Cerebellar nuclear complex (tissue), 1 donor: ENCODE measurements at regions not wholly inside any gene's neighbourhood (a gene's known extent, or its start where the extent isn't known, plus 50 kb on each side); places are given as distances from the start of the nearest gene placed in this dataset.
"Not testable (repeated sequence)": the region's sequence is repeated elsewhere in the genome, so short reads cannot be mapped to it uniquely, and the experiment has no call there.

ENCODE experiments used
- DNase-seq, 2 experiments: peaks; one replicate each; lab custom pipeline; 2025; lab: John Stamatoyannopoulos, UW

DNA sequence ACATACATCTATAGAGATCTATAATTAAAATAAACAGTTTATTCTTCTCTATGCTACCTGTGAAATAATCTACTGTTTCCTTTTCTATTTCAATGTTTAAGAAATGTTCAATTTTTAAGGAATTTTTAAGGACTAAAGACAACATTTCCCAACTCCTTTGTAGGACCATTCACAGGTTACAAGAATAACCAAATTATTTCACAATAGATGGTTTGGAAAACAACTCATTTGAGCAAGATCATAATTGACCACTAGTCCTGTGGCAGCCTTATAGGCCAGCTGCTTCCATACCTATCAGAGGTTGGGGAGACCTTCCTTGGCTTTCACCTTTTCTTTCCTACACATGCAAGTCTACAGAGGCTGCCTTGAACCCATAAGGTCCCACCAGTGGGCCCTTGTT lies 193.7 kb downstream of the TTC39B start:
- DNase-seq, result no peak

DNA sequence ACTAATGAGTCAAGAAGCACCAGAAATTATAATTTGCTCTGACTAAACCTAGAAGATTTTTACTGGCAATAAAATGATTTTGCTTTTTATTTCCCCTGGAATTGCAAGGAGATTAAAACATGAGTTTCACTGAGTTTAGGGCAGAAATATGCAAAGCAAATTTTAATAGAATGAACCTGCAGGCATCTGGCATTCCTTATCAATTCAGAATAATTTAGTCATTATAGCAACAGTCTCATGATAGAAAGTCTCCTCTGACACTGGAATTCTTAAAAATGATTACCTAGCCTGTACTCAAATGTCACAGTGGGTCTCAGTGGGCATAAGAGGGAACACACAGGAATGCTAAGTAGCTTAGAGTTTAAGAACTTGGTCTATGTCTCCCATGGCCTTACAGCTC lies 195.9 kb downstream of the TTC39B start:
- DNase-seq, result no peak

- peak in 1 of 2 experiments; percentile 42 for DNase-seq
These were observed 194.7 kb upstream of the FREM1 start for GRCh38 chr9:15104826-15105420.

DNA sequence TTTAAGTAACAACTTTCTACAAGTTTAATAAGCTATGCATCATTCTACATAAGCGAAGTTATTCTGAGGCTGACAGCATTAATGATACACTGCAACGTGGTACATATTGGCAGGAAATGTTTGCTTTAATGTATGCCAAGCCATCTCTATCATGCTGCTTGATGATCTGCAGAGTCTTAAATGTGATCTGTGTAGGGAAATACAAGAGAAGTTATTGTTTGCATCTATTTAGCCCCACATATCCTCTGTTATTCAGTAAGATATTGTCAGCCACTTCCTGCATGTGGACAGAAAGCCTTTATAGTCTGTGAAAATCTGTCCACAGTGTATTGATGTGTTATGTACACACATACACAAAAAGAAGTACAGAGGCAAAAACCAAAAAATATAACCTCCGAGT lies 193.1 kb upstream of the FREM1 start:
- DNase-seq, result no peak

- DNase-seq, result no peak
These were observed 190.9 kb upstream of the FREM1 start for GRCh38 chr9:15101095-15101494.

DNA sequence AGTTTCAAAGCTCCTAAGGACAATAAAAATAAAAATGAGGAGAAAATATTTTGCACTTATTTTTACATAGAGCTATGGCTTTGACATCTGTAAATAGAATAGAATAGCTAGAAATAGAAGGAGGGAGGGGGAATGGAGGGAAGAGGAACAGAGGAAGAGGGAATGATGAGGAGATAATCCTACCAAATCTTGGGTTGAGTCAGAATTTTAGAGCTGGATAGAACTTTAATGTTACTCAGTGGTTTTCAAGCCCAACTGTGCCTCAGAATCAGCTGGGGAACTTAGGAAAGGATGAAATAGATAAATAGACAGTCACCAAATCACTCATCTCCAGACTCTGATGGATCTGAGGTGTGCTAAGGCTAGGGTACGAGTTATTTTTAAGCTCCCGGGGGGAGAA lies 190.3 kb upstream of the FREM1 start:
- no peak for DNase-seq

- no peak for DNase-seq
These were observed 186.7 kb upstream of the FREM1 start for GRCh38 chr9:15096972-15097371.

GRCh38 chr9:15086778-15087324 lies 176.6 kb upstream of the FREM1 start:
- no peak for DNase-seq

- DNase-seq, result no peak
These were observed 176.0 kb upstream of the FREM1 start for GRCh38 chr9:15086156-15086763.

GRCh38 chr9:15081021-15081753 lies 171.0 kb upstream of the FREM1 start:
- DNase-seq, result no peak

- DNase-seq, result no peak
These were observed 170.2 kb upstream of the FREM1 start for GRCh38 chr9:15080401-15080800.

DNA sequence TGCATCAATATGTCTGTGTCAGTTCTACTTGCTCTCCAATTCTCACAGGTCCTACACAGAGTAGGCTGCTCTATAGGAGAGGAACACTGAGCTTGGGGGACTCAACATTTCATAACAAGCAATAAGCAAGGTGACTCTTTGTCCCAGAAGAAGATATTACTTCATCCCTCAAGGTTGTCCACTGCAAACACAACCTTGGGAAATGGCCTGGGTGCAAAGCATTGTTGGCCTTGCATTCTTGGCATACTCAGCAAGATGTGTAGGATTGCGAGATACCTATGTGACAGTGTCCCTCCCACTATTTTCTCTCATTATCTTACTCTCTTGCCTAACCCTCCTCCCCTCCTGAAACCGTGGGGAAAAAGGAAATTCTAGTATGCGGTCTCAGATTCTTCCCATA lies 169.8 kb upstream of the FREM1 start:
- DNase-seq, result no peak

DNA sequence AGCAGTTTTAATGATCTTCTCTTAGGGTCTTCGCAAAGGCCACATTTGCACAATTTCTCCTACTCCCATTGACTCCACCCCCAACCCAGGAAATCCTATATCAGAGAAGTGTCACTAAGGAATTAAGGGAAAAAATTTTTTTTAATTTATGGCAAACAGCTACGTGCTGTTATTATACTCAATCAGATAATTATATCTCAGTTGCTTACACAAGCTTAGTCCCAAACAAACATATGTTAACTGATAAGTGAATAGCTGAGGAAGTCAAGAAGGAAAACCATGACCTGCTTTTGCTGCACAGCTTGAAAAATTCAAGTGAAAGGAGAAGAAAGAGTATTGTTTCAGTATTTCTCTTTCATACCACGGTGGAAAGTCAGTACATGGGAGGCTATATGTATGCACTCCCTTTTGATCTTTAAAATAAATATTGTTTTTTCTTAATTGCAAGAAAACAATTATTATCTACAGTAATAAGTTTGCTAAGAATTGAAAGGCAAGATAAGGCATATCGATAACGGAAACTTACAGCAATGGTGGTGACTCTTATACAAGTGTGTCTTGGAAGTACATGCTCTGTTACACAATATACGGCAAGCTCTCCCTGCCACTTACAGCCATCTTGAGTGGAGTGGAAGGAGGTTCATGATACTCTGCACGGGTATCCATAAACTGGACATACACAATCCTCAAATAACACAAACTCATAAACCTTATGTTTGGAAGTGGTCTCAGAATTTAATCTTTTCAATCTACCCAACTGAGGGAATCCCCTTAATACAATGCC lies 167.9 kb upstream of the FREM1 start:
- DNase-seq, result no peak

DNA sequence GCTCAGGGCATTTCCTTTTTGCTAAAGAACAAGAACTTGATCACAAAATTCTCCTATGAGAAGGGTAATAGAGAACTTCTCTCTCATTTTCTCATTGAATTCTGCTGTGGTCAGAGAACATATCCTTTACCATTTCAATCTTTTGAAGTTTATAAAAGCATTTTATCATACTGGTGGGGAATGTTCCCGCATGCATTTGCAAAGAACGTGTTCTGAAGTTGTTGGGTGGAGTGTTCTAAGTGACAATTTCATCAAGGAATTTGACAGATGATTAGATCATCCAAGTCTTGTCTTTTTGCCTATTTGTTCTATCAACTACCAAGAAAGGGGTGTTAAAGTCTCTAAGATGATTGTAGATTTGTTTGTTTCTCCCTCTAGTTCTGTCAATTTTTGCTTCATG lies 163.4 kb upstream of the FREM1 start:
- no peak for DNase-seq

DNA sequence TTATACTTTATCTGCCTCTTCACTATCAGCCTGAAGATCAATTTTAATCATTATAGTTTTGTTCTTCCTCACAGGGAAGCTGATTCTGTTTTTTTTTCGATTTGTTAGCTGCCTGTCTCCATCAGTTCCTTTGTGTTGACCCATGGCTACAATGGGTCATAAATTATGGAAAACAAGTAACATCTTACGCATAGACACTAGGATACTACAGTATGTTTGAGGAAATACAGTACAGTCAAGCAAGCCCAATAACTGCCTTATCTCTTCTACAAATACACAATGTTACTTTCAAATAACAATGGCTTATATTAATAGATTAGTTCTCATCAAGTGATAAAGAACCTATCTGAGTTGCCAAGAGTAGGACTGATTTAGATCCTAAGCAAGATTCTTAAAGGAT lies 160.5 kb upstream of the FREM1 start:
- DNase-seq, result no peak

DNA sequence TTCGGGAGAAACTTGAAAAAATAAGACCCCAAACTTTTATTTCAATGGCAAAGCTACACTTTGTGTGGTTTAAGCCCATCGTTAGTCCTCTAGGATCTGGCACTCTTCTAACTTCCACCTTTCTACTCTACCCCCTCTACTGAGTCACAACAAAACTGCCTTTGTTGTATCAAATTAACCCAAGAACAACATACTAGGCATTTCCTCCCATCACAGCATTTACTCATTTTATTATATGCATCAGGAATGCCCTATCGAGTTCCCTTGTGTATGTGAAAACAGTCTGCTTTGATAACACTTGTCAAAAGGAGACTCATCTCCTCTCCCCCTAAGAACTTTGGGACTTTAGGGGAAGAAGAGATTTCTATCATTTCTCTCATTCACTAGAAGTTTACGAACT lies 158.9 kb upstream of the FREM1 start:
- no peak for DNase-seq

GRCh38 chr9:15068261-15068660 lies 158.0 kb upstream of the FREM1 start:
- no peak for DNase-seq

DNA sequence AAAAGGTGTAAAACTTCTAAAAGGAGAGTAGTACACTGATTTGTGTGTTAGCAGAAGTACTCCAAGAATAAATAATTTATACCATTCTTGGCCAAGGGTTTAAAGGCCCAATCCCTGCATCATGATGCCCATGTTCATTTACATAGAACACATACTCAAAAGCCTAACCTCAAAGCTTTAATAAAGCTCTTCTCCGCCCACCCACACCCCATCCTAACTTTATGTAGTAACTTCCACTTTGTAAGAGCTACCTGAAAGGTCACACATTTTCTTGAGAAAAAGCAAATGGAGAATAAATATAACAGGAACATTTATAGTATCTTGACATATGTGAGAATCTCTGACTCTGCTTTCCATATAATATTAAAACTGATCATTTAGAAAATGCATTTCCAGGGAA lies 148.8 kb upstream of the FREM1 start:
- DNase-seq, result no peak

DNA sequence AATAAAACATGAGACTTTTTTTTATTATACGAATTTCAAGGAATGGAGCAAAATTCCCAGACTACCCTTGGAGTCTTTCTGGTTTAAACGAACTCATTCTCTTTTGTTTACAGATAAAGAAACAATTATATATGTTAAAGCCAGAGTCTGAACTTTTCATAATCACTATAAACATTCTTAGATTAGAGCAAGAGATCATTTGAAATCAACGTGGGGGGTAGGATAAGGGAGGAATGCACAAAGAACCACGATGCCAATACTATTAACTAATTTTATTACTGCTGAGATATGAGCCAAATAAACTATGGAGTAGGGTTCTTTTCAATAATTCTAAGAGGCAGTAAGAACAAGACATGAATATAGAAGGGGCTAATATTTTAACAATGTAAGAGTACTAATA lies 148.0 kb upstream of the FREM1 start:
- DNase-seq, result no peak

DNA sequence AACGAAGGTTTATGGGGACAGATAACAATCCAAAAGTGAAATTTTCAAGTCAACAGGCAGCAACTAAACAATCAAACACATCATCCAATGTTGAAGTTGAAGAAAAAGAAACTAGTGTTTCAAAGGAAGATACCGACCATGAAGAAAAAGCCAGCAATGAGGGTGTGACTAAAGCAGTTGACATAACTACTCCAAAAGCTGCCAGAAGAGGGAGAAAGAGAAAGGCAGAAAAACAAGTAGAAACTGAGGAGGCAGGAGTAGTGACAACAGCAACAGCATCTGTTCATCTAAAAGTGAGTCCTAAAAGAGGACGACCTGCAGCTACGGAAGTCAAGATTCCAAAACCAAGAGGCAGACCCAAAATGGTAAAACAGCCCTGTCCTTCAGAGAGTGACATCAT lies 145.1 kb upstream of the FREM1 start:
- DNase-seq, result not testable (repeated sequence)

DNA sequence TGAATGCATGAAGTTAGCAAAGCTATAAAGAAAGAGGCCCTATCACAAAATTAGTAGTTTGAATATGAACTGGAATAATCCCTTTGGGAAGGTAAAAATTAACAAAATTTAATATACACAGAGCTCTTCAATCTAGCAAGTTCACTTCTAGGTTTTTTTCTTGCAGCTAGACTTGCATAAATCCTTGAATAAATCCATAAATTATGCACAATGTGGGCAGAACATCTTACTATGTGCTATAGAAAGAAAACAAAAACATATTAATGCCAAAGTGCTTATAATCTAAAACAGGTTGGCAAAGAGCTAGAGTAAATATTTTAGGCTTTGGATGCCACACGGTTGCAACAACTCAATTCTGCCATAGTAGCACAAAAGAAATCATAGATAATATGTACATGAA lies 138.5 kb upstream of the FREM1 start:
- DNase-seq, result no peak

GRCh38 chr9:15047028-15047551 lies 136.9 kb upstream of the FREM1 start:
- no peak for DNase-seq
